GM23338 (cell line): ENCODE measurements at regions not wholly inside any gene's neighbourhood (a gene's known extent, or its start where the extent isn't known, plus 50 kb on each side); places are given as distances from the start of the nearest gene placed in this dataset.
"Not testable (repeated sequence)": the region's sequence is repeated elsewhere in the genome, so short reads cannot be mapped to it uniquely, and the experiment has no call there.

Source experiments
- CREB1 ChIP-seq: fragments of 250-450 bp; sonication (Bioruptor Pico); IDR thresholded peaks from 2 replicates; pipeline ENCODE4 v1.5.0; 2020; ENCODE audit warnings: low read depth, mild to moderate bottlenecking, moderate library complexity
- EZH2 ChIP-seq: fragments of 200-600 bp; sonication (generic); IDR thresholded peaks from one replicate; pipeline ENCODE4 v1.8.0; 2017; ENCODE audit warnings: antibody characterized with exemption, mild to moderate bottlenecking, low read depth; ENCODE audit not compliant: unreplicated experiment
- EZH2phosphoT487 ChIP-seq: fragments of 200-600 bp; sonication (generic); IDR thresholded peaks from one replicate; pipeline ENCODE4 v1.8.1; 2018; ENCODE audit warnings: antibody characterized with exemption; ENCODE audit not compliant: unreplicated experiment
- JUNB ChIP-seq: IDR thresholded peaks from one replicate; pipeline ENCODE4 v1.6.1; 2016; ENCODE audit warnings: antibody characterized with exemption; ENCODE audit not compliant: unreplicated experiment
- POLR2AphosphoS5 ChIP-seq: IDR thresholded peaks from 2 replicates; pipeline ENCODE4 v1.6.1; 2016; ENCODE audit warnings: antibody characterized with exemption, low read depth
- ZNF331 ChIP-seq: fragments of 250-450 bp; sonication (Bioruptor Pico); IDR thresholded peaks from 2 replicates; pipeline ENCODE4 v1.5.0; 2020; ENCODE audit warnings: low read depth, mild to moderate bottlenecking, moderate library complexity
- TF ChIP-seq, protein P1 (sequence below), 2 experiments: fragments of 200-600 bp in 1 of 2; sonication (generic) in 1 of 2; conservative IDR thresholded peaks; 2 replicates each; pipeline versions ENCODE4 v1.5.1 to v1.6.1; 2016 to 2017; ENCODE audit warnings: antibody characterized with exemption in 2 of 2, low read depth in 2 of 2, mild to moderate bottlenecking in 2 of 2, moderate library complexity in 1 of 2
- TF ChIP-seq, protein P2 (sequence below): IDR thresholded peaks from one replicate; pipeline ENCODE4 v1.6.1; 2018; ENCODE audit warnings: antibody characterized with exemption; ENCODE audit not compliant: unreplicated experiment
- TF ChIP-seq, protein P3 (sequence below): IDR thresholded peaks from 2 replicates; pipeline ENCODE4 v1.6.1; 2016; ENCODE audit warnings: antibody characterized with exemption

DNA sequence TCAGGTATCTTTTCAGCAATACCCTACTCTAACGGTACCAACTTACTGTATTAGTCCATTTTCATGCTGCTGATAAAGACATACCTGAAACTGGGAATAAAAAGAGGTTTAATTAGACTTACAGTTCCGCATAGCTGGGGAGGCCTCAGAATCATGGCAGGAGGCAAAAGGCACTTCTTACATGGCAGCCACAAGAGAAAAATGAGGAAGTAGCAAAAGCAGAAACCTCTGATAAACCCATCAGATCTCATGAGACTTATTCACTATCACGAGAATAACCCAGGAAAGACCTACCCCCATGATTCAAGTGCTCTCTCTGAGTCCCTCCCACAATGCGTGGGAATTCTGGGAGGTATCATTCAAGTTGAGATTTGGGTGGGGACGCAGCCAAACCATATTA lies 182.0 kb downstream of the NPFFR2 start:
- TF ChIP-seq, protein P1, sequence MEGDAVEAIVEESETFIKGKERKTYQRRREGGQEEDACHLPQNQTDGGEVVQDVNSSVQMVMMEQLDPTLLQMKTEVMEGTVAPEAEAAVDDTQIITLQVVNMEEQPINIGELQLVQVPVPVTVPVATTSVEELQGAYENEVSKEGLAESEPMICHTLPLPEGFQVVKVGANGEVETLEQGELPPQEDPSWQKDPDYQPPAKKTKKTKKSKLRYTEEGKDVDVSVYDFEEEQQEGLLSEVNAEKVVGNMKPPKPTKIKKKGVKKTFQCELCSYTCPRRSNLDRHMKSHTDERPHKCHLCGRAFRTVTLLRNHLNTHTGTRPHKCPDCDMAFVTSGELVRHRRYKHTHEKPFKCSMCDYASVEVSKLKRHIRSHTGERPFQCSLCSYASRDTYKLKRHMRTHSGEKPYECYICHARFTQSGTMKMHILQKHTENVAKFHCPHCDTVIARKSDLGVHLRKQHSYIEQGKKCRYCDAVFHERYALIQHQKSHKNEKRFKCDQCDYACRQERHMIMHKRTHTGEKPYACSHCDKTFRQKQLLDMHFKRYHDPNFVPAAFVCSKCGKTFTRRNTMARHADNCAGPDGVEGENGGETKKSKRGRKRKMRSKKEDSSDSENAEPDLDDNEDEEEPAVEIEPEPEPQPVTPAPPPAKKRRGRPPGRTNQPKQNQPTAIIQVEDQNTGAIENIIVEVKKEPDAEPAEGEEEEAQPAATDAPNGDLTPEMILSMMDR (conservative IDR thresholded peaks at IDR 0.05; ENCODE audit: low read depth in 2 of 2) = not testable (repeated sequence)
- not testable (repeated sequence) for TF ChIP-seq JUNB; EZH2phosphoT487; POLR2AphosphoS5; ZNF331 (CRISPR knock-in tag); EZH2; CREB1 (CRISPR knock-in tag)
- TF ChIP-seq, protein P2, sequence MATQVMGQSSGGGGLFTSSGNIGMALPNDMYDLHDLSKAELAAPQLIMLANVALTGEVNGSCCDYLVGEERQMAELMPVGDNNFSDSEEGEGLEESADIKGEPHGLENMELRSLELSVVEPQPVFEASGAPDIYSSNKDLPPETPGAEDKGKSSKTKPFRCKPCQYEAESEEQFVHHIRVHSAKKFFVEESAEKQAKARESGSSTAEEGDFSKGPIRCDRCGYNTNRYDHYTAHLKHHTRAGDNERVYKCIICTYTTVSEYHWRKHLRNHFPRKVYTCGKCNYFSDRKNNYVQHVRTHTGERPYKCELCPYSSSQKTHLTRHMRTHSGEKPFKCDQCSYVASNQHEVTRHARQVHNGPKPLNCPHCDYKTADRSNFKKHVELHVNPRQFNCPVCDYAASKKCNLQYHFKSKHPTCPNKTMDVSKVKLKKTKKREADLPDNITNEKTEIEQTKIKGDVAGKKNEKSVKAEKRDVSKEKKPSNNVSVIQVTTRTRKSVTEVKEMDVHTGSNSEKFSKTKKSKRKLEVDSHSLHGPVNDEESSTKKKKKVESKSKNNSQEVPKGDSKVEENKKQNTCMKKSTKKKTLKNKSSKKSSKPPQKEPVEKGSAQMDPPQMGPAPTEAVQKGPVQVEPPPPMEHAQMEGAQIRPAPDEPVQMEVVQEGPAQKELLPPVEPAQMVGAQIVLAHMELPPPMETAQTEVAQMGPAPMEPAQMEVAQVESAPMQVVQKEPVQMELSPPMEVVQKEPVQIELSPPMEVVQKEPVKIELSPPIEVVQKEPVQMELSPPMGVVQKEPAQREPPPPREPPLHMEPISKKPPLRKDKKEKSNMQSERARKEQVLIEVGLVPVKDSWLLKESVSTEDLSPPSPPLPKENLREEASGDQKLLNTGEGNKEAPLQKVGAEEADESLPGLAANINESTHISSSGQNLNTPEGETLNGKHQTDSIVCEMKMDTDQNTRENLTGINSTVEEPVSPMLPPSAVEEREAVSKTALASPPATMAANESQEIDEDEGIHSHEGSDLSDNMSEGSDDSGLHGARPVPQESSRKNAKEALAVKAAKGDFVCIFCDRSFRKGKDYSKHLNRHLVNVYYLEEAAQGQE = not testable (repeated sequence)
- TF ChIP-seq, protein P3, sequence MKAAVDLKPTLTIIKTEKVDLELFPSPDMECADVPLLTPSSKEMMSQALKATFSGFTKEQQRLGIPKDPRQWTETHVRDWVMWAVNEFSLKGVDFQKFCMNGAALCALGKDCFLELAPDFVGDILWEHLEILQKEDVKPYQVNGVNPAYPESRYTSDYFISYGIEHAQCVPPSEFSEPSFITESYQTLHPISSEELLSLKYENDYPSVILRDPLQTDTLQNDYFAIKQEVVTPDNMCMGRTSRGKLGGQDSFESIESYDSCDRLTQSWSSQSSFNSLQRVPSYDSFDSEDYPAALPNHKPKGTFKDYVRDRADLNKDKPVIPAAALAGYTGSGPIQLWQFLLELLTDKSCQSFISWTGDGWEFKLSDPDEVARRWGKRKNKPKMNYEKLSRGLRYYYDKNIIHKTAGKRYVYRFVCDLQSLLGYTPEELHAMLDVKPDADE = not testable (repeated sequence)
